Upper lobe of right lung (tissue), 1 donor: ENCODE measurements at regions not wholly inside any gene's neighbourhood (a gene's known extent, or its start where the extent isn't known, plus 50 kb on each side); places are given as distances from the start of the nearest gene placed in this dataset.
"Not testable (repeated sequence)": the region's sequence is repeated elsewhere in the genome, so short reads cannot be mapped to it uniquely, and the experiment has no call there.

Experiments used
- ATAC-seq: fragments of 200-7000 bp; cut with Tn5 transposase; one replicate; pipeline ENCODE4 v1.9.1; 2020; ENCODE audit warnings: mild to moderate bottlenecking, moderate library complexity
- DNase-seq: peaks from one replicate; pipeline ENCODE4 v3.0.0-alpha.2; 2020
- H3K27ac ChIP-seq: fragments of 200-600 bp; one replicate; pipeline ENCODE4 v1.8.0; 2022
- H3K27me3 ChIP-seq: fragments of 200-600 bp; one replicate; pipeline ENCODE4 v1.8.0; 2022; ENCODE audit warnings: mild to moderate bottlenecking
- H3K36me3 ChIP-seq: fragments of 200-600 bp; one replicate; pipeline ENCODE4 v1.8.0; 2022
- H3K4me1 ChIP-seq: fragments of 200-600 bp; one replicate; pipeline ENCODE4 v1.8.0; 2022
- H3K4me3 ChIP-seq: fragments of 200-600 bp; one replicate; pipeline ENCODE4 v1.8.0; 2022; ENCODE audit warnings: mild to moderate bottlenecking
- H3K9me3 ChIP-seq: fragments of 200-600 bp; one replicate; pipeline ENCODE4 v1.8.0; 2022
- CTCF ChIP-seq: fragments of 200-600 bp; IDR thresholded peaks from one replicate; pipeline ENCODE4 v1.8.0; 2022; ENCODE audit warnings: antibody characterized with exemption
- intact Hi-C: fragments of 100-400 bp; cut with DNase I; formaldehyde crosslinking; loops from one replicate; pipeline ENCODE4 v1.11.0; 2022
- donor health status: DM: no; HTN: yes; CAD: no; lungs with severe emphysema.

- Histone ChIP-seq H3K27me3 (no peaks in the 10 kb centered on the region), H3K4me1 (no peaks in the 10 kb centered on the region), H3K36me3 (no peaks in the 10 kb centered on the region), H3K4me3 (no peak overlapping the region), H3K9me3 (no peaks in the 10 kb centered on the region), H3K27ac (no peak overlapping the region)
- ATAC-seq (no peak), DNase-seq (no peak)
- intact Hi-C loops = no loop called here
- TF ChIP-seq CTCF = no peak
Observed at GRCh38 chr18:47709556-47709955, 220.9 kb downstream of the SMAD2 start.

DNA sequence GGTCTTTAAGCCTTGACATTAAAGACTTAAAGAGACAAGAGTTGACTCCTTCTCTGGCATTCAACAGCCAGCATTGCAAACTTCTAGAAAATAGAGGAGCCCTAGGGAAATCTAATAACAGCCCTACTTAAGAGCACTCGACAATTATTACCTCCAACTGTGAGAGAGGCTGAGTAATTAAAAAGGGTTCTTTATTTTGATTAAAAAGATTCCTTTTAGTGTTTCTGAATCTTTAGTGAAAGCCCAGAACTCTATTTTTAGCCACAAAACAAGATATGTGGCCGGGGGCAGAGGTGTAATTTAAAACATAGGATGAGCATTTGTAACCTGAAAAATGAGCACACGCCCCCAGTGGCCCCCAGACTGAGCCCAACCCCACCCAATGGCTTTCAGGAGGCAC, 222.3 kb downstream of the SMAD2 start:
- Histone ChIP-seq H3K27ac (no peak overlapping the region), H3K4me1 (no peaks in the 10 kb centered on the region), H3K4me3 (no peak overlapping the region), H3K9me3 (no peaks in the 10 kb centered on the region), H3K36me3 (no peaks in the 10 kb centered on the region), H3K27me3 (no peaks in the 10 kb centered on the region)
- intact Hi-C loops = no loop called here
- DNase-seq (no peak), ATAC-seq (no peak)
- no peak for TF ChIP-seq CTCF

GRCh38 chr18:47701134-47701533, 229.3 kb downstream of the SMAD2 start:
- intact Hi-C loops = no loop called here
- Histone ChIP-seq H3K27me3 (no peaks in the 10 kb centered on the region), H3K27ac (no peak overlapping the region), H3K36me3 (no peaks in the 10 kb centered on the region), H3K9me3 (no peaks in the 10 kb centered on the region), H3K4me3 (no peak overlapping the region), H3K4me1 (no peaks in the 10 kb centered on the region)
- TF ChIP-seq CTCF = no peak
- DNase-seq (no peak), ATAC-seq (no peak)

DNA sequence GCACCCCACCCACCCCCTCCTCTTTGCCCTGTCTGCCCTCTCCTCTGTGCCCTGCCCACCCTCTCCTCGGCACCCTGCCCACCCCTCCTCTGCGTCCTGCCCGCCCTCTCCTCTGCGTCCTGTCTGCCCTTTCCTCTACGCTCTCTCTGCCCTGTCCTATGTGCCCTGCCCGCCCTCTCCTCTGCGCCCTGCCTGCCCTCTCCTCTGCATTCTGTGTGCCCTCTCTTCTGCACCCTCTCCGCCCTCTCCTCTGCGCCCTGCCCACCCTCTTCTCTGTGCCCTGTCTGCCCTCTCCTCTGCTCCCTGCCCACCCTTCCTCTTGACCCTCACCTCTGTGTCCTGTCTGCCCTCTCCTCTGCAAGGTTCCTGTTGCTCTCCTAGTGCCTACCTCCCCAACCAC, 233.6 kb downstream of the SMAD2 start:
- ATAC-seq (peak; percentile 49), DNase-seq (no peak)
- no peak for TF ChIP-seq CTCF
- intact Hi-C loops = no loop called here
- no peaks in the 10 kb centered on the region for H3K36me3 ChIP-seq
- no peaks in the 10 kb centered on the region for H3K9me3 ChIP-seq
- no peak overlapping the region for H3K27ac ChIP-seq
- no peaks in the 10 kb centered on the region for H3K27me3 ChIP-seq
- H3K4me3 ChIP-seq = no peak overlapping the region
- H3K4me1 ChIP-seq = no peaks in the 10 kb centered on the region

DNA sequence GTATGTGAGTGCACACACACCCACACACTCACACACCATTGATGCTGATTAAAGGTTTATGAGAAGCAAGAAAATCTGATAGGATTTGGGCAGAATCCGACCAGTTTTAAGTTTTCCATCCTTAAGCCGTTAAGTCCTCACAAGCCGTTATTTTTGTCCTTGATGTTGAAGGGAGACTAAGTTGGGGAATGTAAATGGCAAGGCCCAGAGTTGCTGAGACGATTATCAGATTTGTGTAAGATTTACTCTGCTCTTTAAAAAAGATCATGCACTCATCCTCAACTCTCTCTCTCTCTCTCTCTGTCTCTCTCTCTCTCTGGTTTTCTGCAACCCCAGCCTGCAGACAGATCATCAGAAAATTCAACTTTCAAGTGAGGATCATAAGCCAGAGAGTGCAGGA, 238.8 kb downstream of the SMAD2 start:
- no peaks in the 10 kb centered on the region for H3K27me3 ChIP-seq
- no peak overlapping the region for H3K4me3 ChIP-seq
- no peak for TF ChIP-seq CTCF
- no peaks in the 10 kb centered on the region for H3K36me3 ChIP-seq
- H3K9me3 ChIP-seq = no peaks in the 10 kb centered on the region
- intact Hi-C loops = no loop called here
- DNase-seq (no peak), ATAC-seq (no peak)
- no peak overlapping the region for H3K27ac ChIP-seq
- H3K4me1 ChIP-seq = no peaks in the 10 kb centered on the region

DNA sequence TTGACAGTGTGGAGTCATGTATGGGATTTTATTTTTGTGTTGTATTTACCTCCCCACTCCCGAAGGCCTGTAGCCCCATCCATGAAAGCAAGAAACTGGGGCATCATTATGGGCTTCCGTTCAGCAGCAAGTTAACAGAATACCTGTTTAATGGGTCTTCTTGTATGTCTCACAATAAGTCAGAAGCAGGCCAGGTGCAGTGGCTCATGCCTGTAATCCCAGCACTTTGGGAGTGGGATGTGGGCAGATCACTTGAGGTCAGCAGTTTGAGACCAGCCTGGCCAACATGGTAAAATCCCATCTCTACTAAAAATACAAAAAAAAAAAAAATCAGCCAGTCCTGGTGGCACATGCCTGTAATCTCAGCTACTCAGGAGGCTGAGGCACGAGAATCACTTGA, 239.7 kb downstream of the SMAD2 start:
- H3K36me3 ChIP-seq, intact Hi-C loops, H3K4me3 ChIP-seq, ATAC-seq, DNase-seq, H3K27ac ChIP-seq, H3K9me3 ChIP-seq, H3K4me1 ChIP-seq, H3K27me3 ChIP-seq: not testable (repeated sequence)
